DMS153 (cell line): ENCODE measurements at regions not wholly inside any gene's neighbourhood (a gene's known extent, or its start where the extent isn't known, plus 50 kb on each side); places are given as distances from the start of the nearest gene placed in this dataset.

Experiments used
- DNase-seq: peaks from one replicate; lab custom pipeline; 2025; lab: John Stamatoyannopoulos, UW

- no peak for DNase-seq
Observed at GRCh38 chr15:31977812-31978661, 52.3 kb upstream of the CHRNA7 start.
